ENCODE measurements at regions not wholly inside any gene's neighbourhood (a gene's known extent, or its start where the extent isn't known, plus 50 kb on each side); places are given as distances from the start of the nearest gene placed in this dataset.

- TF ChIP-seq CTCF (conservative IDR thresholded peaks at IDR 0.05) = no peak
- Mint-ChIP-seq H3K4me1 (ENCODE audit: unreplicated experiment) (no peaks in the 10 kb centered on the region), H3K36me3 (no peaks in the 10 kb centered on the region), H3K4me3 (no peak overlapping the region), H3K27ac (no peak overlapping the region), H3K9me3 (peaks cover 15% of the 10 kb centered on the region), H3K27me3 (no peaks in the 10 kb centered on the region)
- DNase-seq (ENCODE audit: extremely low spot score, unreplicated experiment) = no peak
These were observed 341.1 kb downstream of the PDCD6IP start for GRCh38 chr3:34139566-34139965.

- TF ChIP-seq CTCF (conservative IDR thresholded peaks at IDR 0.05) = no peak
- H3K4me3 Mint-ChIP-seq = no peak overlapping the region
- no peak for DNase-seq (ENCODE audit: extremely low spot score, unreplicated experiment)
These were observed 342.2 kb downstream of the PDCD6IP start for GRCh38 chr3:34140616-34141015.

GRCh38 chr3:34141841-34142337 lies 343.5 kb downstream of the PDCD6IP start:
- Mint-ChIP-seq H3K27ac (no peak overlapping the region), H3K9me3 (peaks cover 10% of the 10 kb centered on the region), H3K36me3 (no peaks in the 10 kb centered on the region), H3K27me3 (no peaks in the 10 kb centered on the region), H3K4me1 (ENCODE audit: unreplicated experiment) (no peaks in the 10 kb centered on the region), H3K4me3 (no peak overlapping the region)
- no peak for TF ChIP-seq CTCF (conservative IDR thresholded peaks at IDR 0.05)
- DNase-seq (ENCODE audit: extremely low spot score, unreplicated experiment) = no peak

More at GRCh38 chr3:34140616-34141015, 342.2 kb downstream of the PDCD6IP start:
- Mint-ChIP-seq H3K9me3 (peaks cover 12% of the 10 kb centered on the region), H3K36me3 (no peaks in the 10 kb centered on the region), H3K27ac (no peak overlapping the region), H3K4me1 (ENCODE audit: unreplicated experiment) (no peaks in the 10 kb centered on the region), H3K27me3 (no peaks in the 10 kb centered on the region)

DNA sequence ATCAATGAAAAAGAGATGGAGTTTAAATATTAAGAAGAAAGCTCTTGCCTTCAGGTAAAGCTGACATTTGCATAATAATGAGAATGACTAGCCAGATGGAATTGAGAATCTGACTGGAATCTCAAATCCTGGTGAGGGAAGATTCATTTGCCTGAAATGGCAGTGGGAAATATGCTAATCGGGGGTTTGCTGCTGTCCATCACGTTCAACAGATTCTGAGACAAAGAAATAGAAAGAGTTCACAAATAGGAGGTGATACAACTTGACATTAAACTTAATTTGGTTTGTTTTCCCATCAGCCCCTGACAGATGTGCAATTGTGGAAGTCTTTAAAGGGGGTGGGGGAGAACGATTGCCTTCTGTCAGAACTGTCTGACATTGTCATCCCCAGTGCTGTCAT lies 347.4 kb downstream of the PDCD6IP start:
- TF ChIP-seq CTCF (conservative IDR thresholded peaks at IDR 0.05) = no peak
- Mint-ChIP-seq H3K4me1 (ENCODE audit: unreplicated experiment) (no peaks in the 10 kb centered on the region), H3K4me3 (no peak overlapping the region), H3K27me3 (no peaks in the 10 kb centered on the region), H3K27ac (no peak overlapping the region), H3K9me3 (no peaks in the 10 kb centered on the region), H3K36me3 (no peaks in the 10 kb centered on the region)
- no peak for DNase-seq (ENCODE audit: extremely low spot score, unreplicated experiment)

GRCh38 chr3:34146596-34146995 lies 348.2 kb downstream of the PDCD6IP start:
- H3K27me3 Mint-ChIP-seq = no peaks in the 10 kb centered on the region
- no peaks in the 10 kb centered on the region for H3K9me3 Mint-ChIP-seq
- H3K4me1 Mint-ChIP-seq (ENCODE audit: unreplicated experiment) = no peaks in the 10 kb centered on the region
- H3K27ac Mint-ChIP-seq = no peak overlapping the region
- H3K36me3 Mint-ChIP-seq = no peaks in the 10 kb centered on the region
- TF ChIP-seq CTCF (conservative IDR thresholded peaks at IDR 0.05) = no peak
- DNase-seq (ENCODE audit: extremely low spot score, unreplicated experiment) = no peak
- no peak overlapping the region for H3K4me3 Mint-ChIP-seq

GRCh38 chr3:34150992-34151391 lies 352.6 kb downstream of the PDCD6IP start:
- no peak for DNase-seq (ENCODE audit: extremely low spot score, unreplicated experiment)
- Mint-ChIP-seq H3K36me3 (no peaks in the 10 kb centered on the region), H3K4me3 (no peak overlapping the region)

More at GRCh38 chr3:34150992-34151391, 352.6 kb downstream of the PDCD6IP start:
- no peak for TF ChIP-seq CTCF (conservative IDR thresholded peaks at IDR 0.05)
- no peaks in the 10 kb centered on the region for H3K27me3 Mint-ChIP-seq
- H3K9me3 Mint-ChIP-seq = no peaks in the 10 kb centered on the region
- H3K4me1 Mint-ChIP-seq (ENCODE audit: unreplicated experiment) = no peaks in the 10 kb centered on the region
- H3K27ac Mint-ChIP-seq = no peak overlapping the region

Data from type B pancreatic cell (in vitro differentiated cells).